GM21529 (cell line): ENCODE measurements at regions not wholly inside any gene's neighbourhood (a gene's known extent, or its start where the extent isn't known, plus 50 kb on each side); places are given as distances from the start of the nearest gene placed in this dataset.
"Not testable (repeated sequence)": the region's sequence is repeated elsewhere in the genome, so short reads cannot be mapped to it uniquely, and the experiment has no call there.

ENCODE experiments used
- ATAC-seq: cut with Tn5 transposase; IDR thresholded peaks from one replicate; pipeline ENCODE4 v1.9.1; 2021; ENCODE audit not compliant: unreplicated experiment

GRCh38 chr12:92062539-92063493, 82.8 kb downstream of the BTG1 start:
- no peak for ATAC-seq

- no peak for ATAC-seq
Measured at GRCh38 chr12:92061061-92061460, 84.6 kb downstream of the BTG1 start.

DNA sequence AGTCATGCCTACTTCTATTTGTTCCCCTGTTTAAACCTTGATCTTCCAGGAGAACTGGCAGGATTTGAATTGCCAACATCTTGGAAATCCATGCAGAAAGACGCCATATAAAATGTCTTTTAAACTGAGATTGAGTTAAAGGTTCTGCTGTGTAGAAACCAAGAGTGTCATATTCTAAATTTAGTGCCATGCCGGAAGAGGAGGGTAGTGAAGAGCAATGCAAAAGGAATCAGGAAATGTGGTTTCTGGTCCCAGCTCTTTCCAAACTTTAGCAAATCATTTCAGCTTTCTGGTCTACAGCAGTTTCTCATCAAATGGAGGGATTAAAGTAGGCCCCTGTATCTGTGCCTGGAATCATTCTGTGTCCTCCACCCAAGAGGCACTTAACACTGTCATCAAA, 85.7 kb downstream of the BTG1 start:
- ATAC-seq: no peak

- peak; percentile 65 for ATAC-seq
Measured at GRCh38 chr12:92058664-92059063, 87.0 kb downstream of the BTG1 start.

DNA sequence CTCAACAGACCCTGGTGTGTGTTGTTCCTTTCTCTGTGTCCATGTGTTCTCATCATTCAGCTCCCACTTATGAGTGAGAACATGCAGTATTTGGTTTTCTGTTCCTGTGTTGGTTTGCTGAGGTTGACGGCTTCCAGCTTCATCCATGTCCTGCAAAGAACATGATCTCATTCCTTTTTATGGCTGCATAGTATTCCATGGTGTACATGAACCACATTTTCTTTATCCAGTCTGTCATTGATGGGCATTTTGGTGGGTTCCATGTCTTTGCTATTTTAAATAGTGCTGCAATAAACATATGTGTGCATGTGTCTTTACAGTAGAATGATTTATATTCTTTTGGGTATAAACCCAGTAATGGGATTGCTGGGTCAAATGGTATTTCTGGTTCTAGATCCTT, 88.9 kb downstream of the BTG1 start:
- ATAC-seq: not testable (repeated sequence)

DNA sequence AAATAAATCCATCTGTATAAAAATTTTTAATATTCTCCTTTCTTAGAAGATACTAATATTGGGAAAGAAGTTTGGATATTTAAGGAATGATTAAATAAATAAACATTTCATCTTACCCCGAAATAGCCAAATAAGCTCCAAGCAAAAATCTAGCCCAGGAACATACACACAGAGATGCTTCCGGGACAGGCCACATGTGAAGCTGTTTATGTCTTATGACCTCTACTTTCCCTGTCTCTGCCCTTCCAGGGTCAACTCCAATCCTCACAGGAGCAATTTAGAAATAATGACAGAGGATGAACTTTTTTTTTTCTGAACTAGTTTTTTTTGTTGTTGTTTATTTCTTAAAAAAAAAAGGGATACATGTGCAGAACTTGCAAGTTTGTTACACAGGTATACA, 89.4 kb downstream of the BTG1 start:
- ATAC-seq: no peak

DNA sequence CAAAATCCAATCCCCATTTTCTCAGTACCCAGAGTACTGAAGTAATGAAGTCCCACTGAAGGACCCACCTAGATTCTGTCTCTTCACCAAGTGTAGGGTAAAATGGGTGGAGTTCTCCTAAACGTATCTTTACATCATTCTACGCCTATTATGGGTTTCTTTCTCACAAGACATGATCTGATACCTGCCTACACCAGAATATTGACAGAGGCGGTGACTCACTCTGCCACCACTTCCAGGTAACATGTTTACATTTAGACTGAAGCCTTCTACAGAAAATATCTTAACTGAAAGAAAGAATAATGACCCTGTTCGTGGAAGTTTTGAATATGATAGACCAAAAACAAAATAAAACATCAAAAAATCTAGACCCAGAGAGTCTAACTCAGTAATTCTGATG, 89.8 kb downstream of the BTG1 start:
- no peak for ATAC-seq

- no peak for ATAC-seq
Measured at GRCh38 chr12:92051441-92051840, 94.2 kb downstream of the BTG1 start.

GRCh38 chr12:92049403-92049802, 96.2 kb downstream of the BTG1 start:
- peak; percentile 88 for ATAC-seq

DNA sequence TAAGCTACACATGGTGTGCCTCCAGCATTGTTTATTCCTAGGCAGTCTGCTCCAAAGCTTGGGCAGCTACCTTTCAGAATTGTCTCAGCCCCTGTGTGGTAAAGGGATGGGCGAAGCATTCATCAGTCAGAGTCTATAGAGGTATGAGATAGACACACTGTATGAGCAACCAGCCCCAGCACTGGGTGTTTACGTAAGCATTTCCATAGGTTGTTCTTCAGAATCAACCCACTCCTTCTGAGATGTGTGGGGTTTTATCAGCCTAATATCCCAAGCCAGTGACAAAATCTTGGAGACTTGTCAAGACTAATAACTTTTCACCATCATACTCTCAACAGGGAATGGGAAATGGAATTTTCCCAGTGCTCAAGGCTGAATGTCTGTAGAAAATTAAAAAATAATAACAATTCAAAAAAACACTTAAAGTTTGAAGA, 98.2 kb downstream of the BTG1 start:
- no peak for ATAC-seq

DNA sequence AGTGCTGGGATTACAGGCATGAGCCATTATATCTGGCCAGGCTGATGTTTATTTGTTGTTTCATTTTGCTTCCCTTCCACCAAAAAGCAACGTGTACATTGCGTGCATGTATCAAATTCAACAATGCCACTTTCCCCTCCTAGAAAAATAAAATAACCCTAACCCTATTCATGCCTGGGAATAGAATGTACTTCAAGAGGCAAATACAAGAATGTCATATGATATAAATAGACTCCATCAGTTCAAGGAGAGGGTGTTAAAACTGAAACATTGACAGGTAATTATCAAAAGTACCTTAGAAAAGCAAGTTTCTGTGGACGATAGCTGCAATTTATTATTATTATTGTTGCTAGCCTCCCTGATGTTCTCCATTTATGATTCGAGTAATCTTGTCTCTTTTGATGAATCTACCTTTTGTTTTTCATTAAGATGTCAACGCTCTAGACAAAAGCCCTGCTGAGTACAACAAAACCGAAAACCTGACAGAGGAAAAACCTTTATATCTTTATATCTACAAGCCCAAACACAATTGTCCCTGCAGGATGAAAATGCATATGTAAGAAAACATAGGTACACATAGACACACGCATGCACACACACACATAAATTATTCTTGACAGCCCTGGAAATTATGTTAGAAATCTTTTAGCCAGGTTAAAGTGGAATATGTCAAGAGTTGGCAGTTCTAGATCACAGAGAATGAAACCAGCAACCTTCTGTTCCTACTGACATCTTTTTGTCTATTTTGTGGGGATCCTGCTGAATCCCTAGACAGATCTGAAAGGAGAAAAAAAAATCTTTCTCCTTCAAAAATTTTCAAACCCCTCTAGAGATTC, 98.9 kb downstream of the BTG1 start:
- no peak for ATAC-seq

- no peak for ATAC-seq
Measured at GRCh38 chr12:92045852-92046251, 99.8 kb downstream of the BTG1 start.

DNA sequence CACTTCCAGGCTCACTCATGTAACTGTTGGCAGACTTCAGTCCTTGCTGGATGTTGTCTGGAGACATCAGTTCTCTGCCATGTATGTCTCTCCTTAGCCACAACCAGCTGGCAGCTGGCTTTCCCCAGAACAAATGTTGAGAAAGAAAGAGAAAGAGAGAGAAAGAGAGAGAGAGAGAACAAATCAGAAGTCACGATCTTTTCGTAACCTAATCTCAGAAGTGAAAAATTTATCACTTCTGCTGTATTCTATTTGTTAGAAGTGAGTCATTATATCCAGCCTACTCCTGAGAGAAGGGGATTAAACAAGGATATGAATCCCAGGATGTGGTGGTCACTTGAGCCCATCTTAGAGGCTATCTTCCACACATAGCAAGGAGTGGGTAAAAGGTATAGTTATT, 101.2 kb downstream of the BTG1 start:
- ATAC-seq: no peak

GRCh38 chr12:92042791-92043531, 102.7 kb downstream of the BTG1 start:
- no peak for ATAC-seq

DNA sequence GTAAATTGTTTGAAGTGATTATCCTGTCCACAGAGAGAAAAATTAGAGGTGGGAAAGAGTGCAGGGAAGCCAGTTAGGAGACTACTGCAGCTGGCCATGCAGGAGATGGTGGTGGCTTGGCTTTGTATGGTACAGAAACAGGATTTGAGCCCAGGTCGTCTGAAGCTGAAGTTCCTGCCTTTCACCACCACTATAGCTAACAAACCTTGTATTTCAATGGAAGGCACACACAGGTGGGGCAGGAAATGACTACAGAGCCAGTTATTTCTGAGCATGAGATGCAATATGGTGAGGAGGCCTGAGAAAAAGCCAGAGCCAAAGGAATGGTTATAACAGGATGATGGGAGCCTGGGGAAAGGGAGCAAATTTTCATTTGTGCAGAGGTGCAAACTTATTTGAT, 103.9 kb downstream of the BTG1 start:
- no peak for ATAC-seq

DNA sequence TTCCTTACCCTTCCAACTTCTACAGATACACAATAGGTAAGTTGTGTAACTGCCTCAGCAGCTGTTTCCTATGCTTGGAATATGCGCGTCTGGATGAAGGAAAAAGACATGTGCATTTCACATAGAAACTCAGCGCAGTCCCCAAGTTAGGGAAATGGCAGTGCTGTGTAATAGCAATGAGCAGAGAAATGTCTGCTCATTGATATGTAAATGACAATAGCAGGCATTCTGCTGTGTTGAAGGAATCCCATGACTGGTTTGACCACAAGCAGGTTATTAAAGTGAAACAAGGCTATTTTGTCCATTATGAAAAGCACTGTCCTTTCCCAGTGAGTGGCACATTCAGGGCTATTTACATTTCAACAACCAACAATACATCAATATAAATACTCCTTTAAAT, 106.6 kb downstream of the BTG1 start:
- no peak for ATAC-seq

DNA sequence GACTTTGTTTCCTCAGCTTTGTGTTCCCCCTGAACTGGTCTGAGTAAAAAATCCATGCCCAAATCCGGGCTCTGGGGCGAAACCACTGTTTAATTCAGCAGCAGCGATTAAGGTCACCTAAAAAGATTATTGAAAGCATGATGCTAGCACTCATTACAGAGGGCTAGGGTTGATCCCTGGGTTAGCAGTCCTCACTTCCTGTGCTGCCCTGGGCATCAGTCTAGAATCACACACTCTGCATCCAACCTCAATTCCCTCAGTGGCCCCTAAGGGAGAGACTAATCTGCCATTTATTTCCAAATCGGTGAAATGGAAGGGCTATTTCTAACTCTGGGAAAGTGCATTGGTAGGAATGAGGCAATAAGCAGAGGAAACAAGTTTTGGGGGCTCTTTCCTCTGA, 107.2 kb downstream of the BTG1 start:
- ATAC-seq: no peak

GRCh38 chr12:92036771-92037453, 108.7 kb downstream of the BTG1 start:
- ATAC-seq: no peak

GRCh38 chr12:92036061-92036620, 109.5 kb downstream of the BTG1 start:
- no peak for ATAC-seq

DNA sequence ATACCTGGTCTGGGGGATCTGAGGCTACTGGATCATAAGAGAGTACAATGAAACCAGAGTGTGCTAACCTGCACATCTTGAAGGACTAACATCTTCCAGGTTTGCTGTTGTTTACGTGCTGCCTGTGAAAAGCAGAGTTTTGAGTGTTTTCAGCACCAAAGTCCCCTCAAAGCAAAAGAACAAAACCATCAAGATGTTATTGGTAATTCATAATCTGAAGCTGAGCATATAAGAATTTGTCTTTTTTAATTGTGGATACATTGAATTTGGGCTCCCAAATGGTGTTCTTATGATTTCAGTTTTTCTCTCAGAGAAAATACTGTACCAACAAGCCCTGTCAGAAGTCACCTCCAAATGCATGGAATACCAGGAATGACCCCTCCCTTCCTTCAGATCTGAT, 110.2 kb downstream of the BTG1 start:
- ATAC-seq: no peak
